Ovary (tissue), 7 donors: ENCODE measurements at regions not wholly inside any gene's neighbourhood (a gene's known extent, or its start where the extent isn't known, plus 50 kb on each side); places are given as distances from the start of the nearest gene placed in this dataset.

ENCODE experiments used
- DNase-seq, 5 donors: peaks; one replicate each; pipeline ENCODE4 v3.0.0-alpha.2; 2019 to 2020
- H3K27ac ChIP-seq, 2 donors: fragments of 200-600 bp; one replicate each; pipeline versions ENCODE4 v1.5.1 to v1.8.0; 2019 to 2022
- H3K27me3 ChIP-seq: fragments of 200-600 bp; one replicate; pipeline ENCODE4 v1.8.0; 2022
- H3K36me3 ChIP-seq: fragments of 200-600 bp; sonication (generic); one replicate; pipeline ENCODE4 v1.5.1; 2019
- H3K4me1 ChIP-seq: one replicate; pipeline ENCODE4 v1.8.1; 2013; ENCODE audit warnings: mild to moderate bottlenecking, moderate library complexity; ENCODE audit not compliant: insufficient read depth
- H3K4me3 ChIP-seq: fragments of 200-600 bp; sonication (generic); one replicate; pipeline ENCODE4 v1.5.1; 2017
- H3K9me3 ChIP-seq, 2 donors: fragments of 200-600 bp in 1 of 2; sonication (generic) in 1 of 2; one replicate each; pipeline versions ENCODE4 v1.5.1 to v1.8.1; 2013 to 2019; ENCODE audit warnings: mild to moderate bottlenecking in 1 of 2, moderate library complexity in 1 of 2
- EP300 ChIP-seq: sonication (generic); formaldehyde crosslinking; IDR thresholded peaks from one replicate; pipeline ENCODE4 v1.6.1; 2017; ENCODE audit warnings: antibody characterized with exemption
- POLR2A ChIP-seq: fragments of 450-650 bp; IDR thresholded peaks from one replicate; pipeline ENCODE4 v1.6.1; 2017; ENCODE audit warnings: antibody characterized with exemption, mild to moderate bottlenecking, moderate library complexity
- WGBS, 3 donors: extraction: QIAGEN DNeasy Blood & Tissue Kit in 1 of 3; methylation state at CpG; one replicate each; pipeline versions ENCODE4 v1.1.5 to v1.1.7; 2013 to 2017; 5-methylcytosine and 5-hydroxymethylcytosine counted together
- intact Hi-C, 4 donors: fragments of 100-400 bp; cut with DNase I; formaldehyde crosslinking; loops; one replicate each; pipeline versions ENCODE4 v1.11.0 to v1.15.1; 2022 to 2023
- TF ChIP-seq, protein P1 (sequence below), 3 donors: fragments of 450-650 bp in 2 of 3; fragments of 200-600 bp in 1 of 3; IDR thresholded peaks; one replicate each; pipeline versions ENCODE4 v1.5.1 to v1.8.0; 2016 to 2022; ENCODE audit warnings: antibody characterized with exemption in 3 of 3, mild to moderate bottlenecking in 1 of 3
- donor health status: DM: no; HTN: no; CAD: no; lungs with moderate emphysema.
- donor health status: DM: no; HTN: no; CAD: no.
- donor health status: Bipolar disorder and iron deficiency.
- donor health status: DM: no; HTN: no; CAD: no.
- donor health status: DM: yes; HTN: yes; CAD: no.

DNA sequence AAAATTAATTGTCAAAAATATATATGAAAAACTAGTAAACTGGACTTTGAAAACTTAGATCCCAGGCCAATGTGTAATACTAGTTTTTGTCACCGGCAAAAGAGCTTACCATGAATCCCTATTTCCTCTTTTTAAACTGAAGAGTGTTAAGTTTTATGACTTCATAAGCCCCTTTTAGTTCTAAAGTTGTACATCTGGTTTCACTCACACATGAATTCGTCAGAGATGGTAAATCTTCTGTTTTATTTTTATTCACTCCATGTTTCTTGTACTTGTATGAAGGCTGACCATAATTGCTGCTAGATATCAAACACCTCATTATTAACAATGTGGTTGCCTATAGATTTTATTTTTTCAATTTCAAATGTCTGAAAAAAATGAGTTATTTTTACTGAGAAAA, 827.9 kb downstream of the PCDH7 start:
- intact Hi-C loops = no loop called here
- H3K4me1 ChIP-seq = no peaks in the 10 kb centered on the region
- H3K36me3 ChIP-seq = no peaks in the 10 kb centered on the region
- H3K4me3 ChIP-seq = no peak overlapping the region
- no peaks in the 10 kb centered on the region for H3K27me3 ChIP-seq
- WGBS, 3 donors = 39 to 53% (median 47%) methylated on average over 2 of the region's 2 CpGs
- DNase-seq = no peak
- TF ChIP-seq POLR2A = no peak
- no peak for TF ChIP-seq EP300
- TF ChIP-seq, protein P1, sequence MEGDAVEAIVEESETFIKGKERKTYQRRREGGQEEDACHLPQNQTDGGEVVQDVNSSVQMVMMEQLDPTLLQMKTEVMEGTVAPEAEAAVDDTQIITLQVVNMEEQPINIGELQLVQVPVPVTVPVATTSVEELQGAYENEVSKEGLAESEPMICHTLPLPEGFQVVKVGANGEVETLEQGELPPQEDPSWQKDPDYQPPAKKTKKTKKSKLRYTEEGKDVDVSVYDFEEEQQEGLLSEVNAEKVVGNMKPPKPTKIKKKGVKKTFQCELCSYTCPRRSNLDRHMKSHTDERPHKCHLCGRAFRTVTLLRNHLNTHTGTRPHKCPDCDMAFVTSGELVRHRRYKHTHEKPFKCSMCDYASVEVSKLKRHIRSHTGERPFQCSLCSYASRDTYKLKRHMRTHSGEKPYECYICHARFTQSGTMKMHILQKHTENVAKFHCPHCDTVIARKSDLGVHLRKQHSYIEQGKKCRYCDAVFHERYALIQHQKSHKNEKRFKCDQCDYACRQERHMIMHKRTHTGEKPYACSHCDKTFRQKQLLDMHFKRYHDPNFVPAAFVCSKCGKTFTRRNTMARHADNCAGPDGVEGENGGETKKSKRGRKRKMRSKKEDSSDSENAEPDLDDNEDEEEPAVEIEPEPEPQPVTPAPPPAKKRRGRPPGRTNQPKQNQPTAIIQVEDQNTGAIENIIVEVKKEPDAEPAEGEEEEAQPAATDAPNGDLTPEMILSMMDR (IDR thresholded peaks at IDR 0.05) = no peak
- H3K27ac ChIP-seq = no peak overlapping the region
- no peaks in the 10 kb centered on the region for H3K9me3 ChIP-seq

DNA sequence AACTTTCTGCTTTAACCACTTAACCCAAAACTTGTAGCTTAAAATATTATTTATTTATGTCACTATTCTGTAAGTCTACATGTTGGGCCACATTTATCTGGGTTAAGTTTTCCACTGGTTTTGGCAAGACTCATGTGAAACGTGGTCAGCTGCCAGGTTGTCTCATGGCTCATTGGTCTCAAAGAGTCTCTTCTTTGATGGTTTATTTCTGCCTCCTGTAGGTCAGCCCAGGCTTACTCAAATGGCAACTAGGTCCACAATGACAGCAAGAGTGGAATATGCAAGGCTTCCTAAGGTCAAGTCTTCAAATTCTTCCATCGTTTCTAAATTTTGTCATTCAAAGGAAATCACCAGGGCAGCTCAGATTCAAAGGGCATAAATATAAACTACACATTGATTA, 828.7 kb downstream of the PCDH7 start:
- Histone ChIP-seq H3K27me3 (no peaks in the 10 kb centered on the region), H3K4me3 (no peak overlapping the region), H3K27ac (no peak overlapping the region), H3K36me3 (no peaks in the 10 kb centered on the region), H3K4me1 (no peaks in the 10 kb centered on the region), H3K9me3 (no peaks in the 10 kb centered on the region)
- intact Hi-C loops = no loop called here
- 46 to 70% (median 58%) methylated on average over 2 of the region's 2 CpGs for WGBS, 3 donors
- TF ChIP-seq, protein P1 (IDR thresholded peaks at IDR 0.05) = no peak
- TF ChIP-seq POLR2A (no peak), EP300 (no peak)
- no peak for DNase-seq

DNA sequence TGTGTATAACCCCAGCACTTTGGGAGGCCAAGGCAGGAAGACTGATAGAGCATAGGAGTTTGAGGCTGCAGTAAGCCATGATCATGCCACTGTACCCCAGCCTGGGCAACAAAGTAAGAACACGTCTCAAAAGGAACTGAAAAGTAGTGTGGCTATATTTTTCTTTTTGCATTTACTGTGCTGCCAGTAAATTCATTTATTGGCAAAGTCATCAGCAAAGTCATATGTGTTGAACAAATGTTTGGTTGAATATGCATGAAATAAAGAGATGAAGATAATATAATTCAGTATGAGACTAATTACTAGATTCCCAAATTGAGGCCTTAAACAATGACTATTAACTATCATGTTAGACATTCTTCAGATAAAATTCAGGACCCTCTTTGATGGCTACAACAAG, 829.1 kb downstream of the PCDH7 start:
- Histone ChIP-seq H3K27me3 (no peaks in the 10 kb centered on the region), H3K9me3 (no peaks in the 10 kb centered on the region), H3K4me3 (no peak overlapping the region), H3K36me3 (no peaks in the 10 kb centered on the region), H3K4me1 (no peaks in the 10 kb centered on the region), H3K27ac (no peak overlapping the region)
- TF ChIP-seq POLR2A (no peak), EP300 (no peak)
- TF ChIP-seq, protein P1 (IDR thresholded peaks at IDR 0.05) = no peak
- DNase-seq = no peak
- WGBS, 3 donors = 91 to 94% (median 94%) methylated on average over 1 of the region's 1 CpG
- intact Hi-C loops = no loop called here

DNA sequence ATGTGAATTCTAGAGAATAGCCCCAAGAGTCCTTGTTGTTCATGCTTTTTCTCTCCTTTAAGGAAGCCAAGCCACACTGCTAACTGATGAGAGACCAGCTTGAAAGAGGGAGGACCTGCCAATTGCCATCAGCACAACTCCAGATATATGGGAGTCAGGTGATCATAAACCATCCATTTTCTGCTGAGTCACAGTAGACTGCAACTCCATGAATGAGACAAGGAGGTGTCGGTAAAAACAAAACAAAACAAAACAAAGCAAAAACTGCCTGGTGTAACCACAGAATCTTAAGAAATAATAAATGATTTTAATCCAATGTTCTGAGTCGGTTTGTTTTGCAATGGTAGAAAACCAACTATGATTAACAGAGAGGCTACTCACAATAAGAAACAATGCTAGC, 837.3 kb downstream of the PCDH7 start:
- TF ChIP-seq, protein P1 (IDR thresholded peaks at IDR 0.05) = no peak
- TF ChIP-seq POLR2A (no peak), EP300 (no peak)

DNA sequence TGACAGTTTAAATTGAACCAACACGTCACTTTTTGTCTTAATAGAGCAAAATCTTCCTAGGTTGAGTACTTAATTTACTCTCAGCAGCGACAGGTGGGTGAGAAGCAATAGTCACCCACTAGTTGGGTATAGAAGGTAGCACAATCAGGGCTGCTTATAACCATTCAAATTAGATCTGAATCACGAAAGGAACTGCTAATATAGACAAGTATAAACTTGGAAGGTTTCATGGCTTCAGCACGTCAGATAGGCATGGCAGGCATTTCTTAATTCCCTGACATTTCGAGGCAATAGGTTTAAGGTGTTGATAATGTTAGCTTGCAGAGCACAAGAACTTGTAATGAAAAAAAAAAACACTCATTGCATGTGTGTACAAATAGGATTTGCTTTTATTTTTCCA, 853.4 kb downstream of the PCDH7 start:
- no peak for DNase-seq
- no peaks in the 10 kb centered on the region for H3K27me3 ChIP-seq
- H3K9me3 ChIP-seq = no peaks in the 10 kb centered on the region
- intact Hi-C loops = no loop called here
- no peaks in the 10 kb centered on the region for H3K36me3 ChIP-seq
- TF ChIP-seq POLR2A (no peak), EP300 (no peak)
- TF ChIP-seq, protein P1 (IDR thresholded peaks at IDR 0.05) = no peak
- no peak overlapping the region for H3K4me3 ChIP-seq
- no peaks in the 10 kb centered on the region for H3K4me1 ChIP-seq
- no peak overlapping the region for H3K27ac ChIP-seq
- 81 to 83% (median 81%) methylated on average over 5 of the region's 5 CpGs for whole genome bisulfite sequencing, 3 donors

More for the DNA sequence above, 837.3 kb downstream of the PCDH7 start:
- no peak for DNase-seq
- no peaks in the 10 kb centered on the region for H3K36me3 ChIP-seq
- WGBS, 3 donors = 50 to 81% (median 61%) methylated on average over 2 of the region's 2 CpGs
- H3K4me1 ChIP-seq = no peaks in the 10 kb centered on the region
- no peaks in the 10 kb centered on the region for H3K9me3 ChIP-seq
- H3K4me3 ChIP-seq = no peak overlapping the region
- intact Hi-C loops = no loop called here
- no peak overlapping the region for H3K27ac ChIP-seq
- no peaks in the 10 kb centered on the region for H3K27me3 ChIP-seq
